HEK293 (cell line): ENCODE measurements at regions not wholly inside any gene's neighbourhood (a gene's known extent, or its start where the extent isn't known, plus 50 kb on each side); places are given as distances from the start of the nearest gene placed in this dataset.
A peak's percentile ranks its signal among the peaks of the same experiment; 100 is the strongest.

Experiments
- CTCF ChIA-PET: fragments of 350-600 bp; formaldehyde crosslinking; extraction: SDS; loops from one replicate; lab custom pipeline; 2021; ENCODE audit warnings: antibody characterized with exemption; lab: Yijun Ruan, JAX
- POLR2A ChIA-PET: fragments of 300-600 bp; formaldehyde crosslinking; extraction: SDS; loops from one replicate; lab custom pipeline; 2020; ENCODE audit warnings: antibody characterized with exemption, inconsistent platforms; lab: Yijun Ruan, JAX
- H3K27ac ChIP-seq: fragments of 200-500 bp; sonication (Bioruptor generic); 2 replicates; pipeline ENCODE4 v1.5.1; 2014; ENCODE audit warnings: low read depth, low read length, control low read depth, inconsistent platforms; ENCODE audit errors: extremely low read depth
- H3K36me3 ChIP-seq, 2 experiments: fragments of 200-500 bp in 1 of 2; sonication (Bioruptor generic) in 1 of 2; 1 replicate in 1 of 2; 2 replicates in 1 of 2; pipeline ENCODE4 v1.5.1; 2014 to 2017; ENCODE audit warnings: inconsistent platforms in 2 of 2, low read length in 2 of 2; ENCODE audit not compliant: control insufficient read depth in 2 of 2, insufficient read depth in 1 of 2
- H3K4me1 ChIP-seq: fragments of 200-500 bp; sonication (Bioruptor generic); 2 replicates; pipeline ENCODE4 v1.5.1; 2014; ENCODE audit warnings: mild to moderate bottlenecking, low read length, inconsistent platforms; ENCODE audit not compliant: control insufficient read depth, insufficient read depth
- H3K4me3 ChIP-seq: 2 replicates; pipeline ENCODE4 v1.5.1; 2011; ENCODE audit warnings: low read depth, mild to moderate bottlenecking, control low read depth, low read length, moderate library complexity
- H3K9me3 ChIP-seq: fragments of 200-500 bp; sonication (Bioruptor generic); 2 replicates; pipeline ENCODE4 v1.5.1; 2014; ENCODE audit warnings: low read depth, low read length, inconsistent platforms; ENCODE audit not compliant: control insufficient read depth, insufficient read depth
- CTCF ChIP-seq: fragments of 450-650 bp; formaldehyde crosslinking; IDR thresholded peaks from 2 replicates; pipeline ENCODE4 v1.5.1; 2016; ENCODE audit warnings: missing biosample characterization, missing genetic modification characterization
- FEZF1 ChIP-seq: fragments of 450-650 bp; formaldehyde crosslinking; IDR thresholded peaks from 2 replicates; pipeline ENCODE4 v1.5.1; 2016; ENCODE audit warnings: missing biosample characterization, missing genetic modification characterization
- GFI1B ChIP-seq: fragments of 450-650 bp; formaldehyde crosslinking; IDR thresholded peaks from 2 replicates; pipeline ENCODE4 v1.5.1; 2016; ENCODE audit warnings: missing biosample characterization, missing genetic modification characterization
- MYNN ChIP-seq: fragments of 450-650 bp; formaldehyde crosslinking; IDR thresholded peaks from 2 replicates; pipeline ENCODE4 v1.5.1; 2016; ENCODE audit warnings: missing biosample characterization, missing genetic modification characterization, borderline replicate concordance
- OVOL3 ChIP-seq: fragments of 450-650 bp; formaldehyde crosslinking; IDR thresholded peaks from 2 replicates; pipeline ENCODE4 v1.5.1; 2016; ENCODE audit warnings: missing biosample characterization, missing genetic modification characterization
- SCRT2 ChIP-seq: fragments of 450-650 bp; formaldehyde crosslinking; IDR thresholded peaks from 2 replicates; pipeline ENCODE4 v1.5.1; 2016; ENCODE audit warnings: missing biosample characterization, missing genetic modification characterization
- SP3 ChIP-seq: fragments of 450-650 bp; formaldehyde crosslinking; IDR thresholded peaks from 2 replicates; pipeline ENCODE4 v1.5.1; 2016; ENCODE audit warnings: missing biosample characterization, missing genetic modification characterization
- ZBTB10 ChIP-seq: fragments of 450-650 bp; formaldehyde crosslinking; IDR thresholded peaks from 2 replicates; pipeline ENCODE4 v1.5.1; 2016; ENCODE audit warnings: missing biosample characterization, missing genetic modification characterization
- ZNF214 ChIP-seq: fragments of 450-650 bp; formaldehyde crosslinking; IDR thresholded peaks from 2 replicates; pipeline ENCODE4 v1.5.1; 2017; ENCODE audit warnings: missing biosample characterization, mild to moderate bottlenecking, missing genetic modification characterization, borderline replicate concordance
- ZNF366 ChIP-seq: fragments of 450-650 bp; formaldehyde crosslinking; conservative IDR thresholded peaks from 2 replicates; pipeline ENCODE4 v1.5.1; 2016; ENCODE audit warnings: missing biosample characterization, missing genetic modification characterization
- ZNF391 ChIP-seq: fragments of 450-650 bp; formaldehyde crosslinking; IDR thresholded peaks from 2 replicates; pipeline ENCODE4 v1.5.1; 2016; ENCODE audit warnings: low read depth, missing biosample characterization, missing genetic modification characterization, borderline replicate concordance
- ZNF426 ChIP-seq: fragments of 450-650 bp; formaldehyde crosslinking; IDR thresholded peaks from 2 replicates; pipeline ENCODE4 v1.5.1; 2017; ENCODE audit warnings: missing biosample characterization, missing genetic modification characterization, mild to moderate bottlenecking, inconsistent platforms, moderate library complexity
- ZNF514 ChIP-seq: fragments of 450-650 bp; formaldehyde crosslinking; IDR thresholded peaks from 2 replicates; pipeline ENCODE4 v1.5.1; 2016; ENCODE audit warnings: missing biosample characterization, missing genetic modification characterization
- ZNF560 ChIP-seq: fragments of 450-650 bp; formaldehyde crosslinking; IDR thresholded peaks from 2 replicates; pipeline ENCODE4 v1.5.1; 2017; ENCODE audit warnings: missing biosample characterization, missing genetic modification characterization, borderline replicate concordance
- ZNF600 ChIP-seq: fragments of 450-650 bp; formaldehyde crosslinking; IDR thresholded peaks from 2 replicates; pipeline ENCODE4 v1.5.1; 2016; ENCODE audit warnings: missing biosample characterization, missing genetic modification characterization
- ZNF629 ChIP-seq: fragments of 450-650 bp; formaldehyde crosslinking; IDR thresholded peaks from 2 replicates; pipeline ENCODE4 v1.5.1; 2017; ENCODE audit warnings: missing biosample characterization, missing genetic modification characterization
- ZNF658 ChIP-seq: fragments of 450-650 bp; formaldehyde crosslinking; IDR thresholded peaks from 2 replicates; pipeline ENCODE4; 2016; ENCODE audit warnings: missing biosample characterization, missing genetic modification characterization
- ZNF768 ChIP-seq: fragments of 450-650 bp; formaldehyde crosslinking; IDR thresholded peaks from 2 replicates; pipeline ENCODE4 v1.5.1; 2018; ENCODE audit warnings: missing biosample characterization, mild to moderate bottlenecking, missing genetic modification characterization
- ZNF792 ChIP-seq: fragments of 450-650 bp; formaldehyde crosslinking; IDR thresholded peaks from 2 replicates; pipeline ENCODE4 v1.5.1; 2016; ENCODE audit warnings: missing biosample characterization, missing genetic modification characterization
- ZNF837 ChIP-seq: fragments of 450-650 bp; formaldehyde crosslinking; IDR thresholded peaks from 2 replicates; pipeline ENCODE4 v1.5.1; 2016; ENCODE audit warnings: missing biosample characterization, missing genetic modification characterization
- TF ChIP-seq, protein P1 (sequence below): fragments of 450-650 bp; formaldehyde crosslinking; IDR thresholded peaks from 2 replicates; pipeline ENCODE4 v1.5.1; 2017; ENCODE audit warnings: missing biosample characterization, missing genetic modification characterization
- TF ChIP-seq, protein P2 (sequence below): fragments of 450-650 bp; formaldehyde crosslinking; IDR thresholded peaks from 2 replicates; pipeline ENCODE4 v1.5.1; 2016; ENCODE audit warnings: missing biosample characterization, missing genetic modification characterization
- TF ChIP-seq, protein P3 (sequence below): fragments of 450-650 bp; formaldehyde crosslinking; IDR thresholded peaks from 2 replicates; pipeline ENCODE4 v1.5.1; 2016; ENCODE audit warnings: missing biosample characterization, missing genetic modification characterization
- TF ChIP-seq, protein P4 (sequence below): fragments of 450-650 bp; IDR thresholded peaks from 2 replicates; pipeline ENCODE4 v1.5.1; 2018; ENCODE audit warnings: missing biosample characterization, mild to moderate bottlenecking, missing genetic modification characterization

- TF ChIP-seq, protein P1, sequence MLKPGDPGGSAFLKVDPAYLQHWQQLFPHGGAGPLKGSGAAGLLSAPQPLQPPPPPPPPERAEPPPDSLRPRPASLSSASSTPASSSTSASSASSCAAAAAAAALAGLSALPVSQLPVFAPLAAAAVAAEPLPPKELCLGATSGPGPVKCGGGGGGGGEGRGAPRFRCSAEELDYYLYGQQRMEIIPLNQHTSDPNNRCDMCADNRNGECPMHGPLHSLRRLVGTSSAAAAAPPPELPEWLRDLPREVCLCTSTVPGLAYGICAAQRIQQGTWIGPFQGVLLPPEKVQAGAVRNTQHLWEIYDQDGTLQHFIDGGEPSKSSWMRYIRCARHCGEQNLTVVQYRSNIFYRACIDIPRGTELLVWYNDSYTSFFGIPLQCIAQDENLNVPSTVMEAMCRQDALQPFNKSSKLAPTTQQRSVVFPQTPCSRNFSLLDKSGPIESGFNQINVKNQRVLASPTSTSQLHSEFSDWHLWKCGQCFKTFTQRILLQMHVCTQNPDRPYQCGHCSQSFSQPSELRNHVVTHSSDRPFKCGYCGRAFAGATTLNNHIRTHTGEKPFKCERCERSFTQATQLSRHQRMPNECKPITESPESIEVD (tag by site-specific recombination) = no peak
Measured at GRCh38 chr15:81555346-81555745, 181.3 kb upstream of the TMC3 start (continued).

- Histone ChIP-seq H3K27ac (no peak overlapping the region), H3K4me3 (no peak overlapping the region), H3K9me3 (no peaks in the 10 kb centered on the region), H3K4me1 (no peaks in the 10 kb centered on the region)
- ChIA-PET CTCF (no interaction called here), POLR2A (no interaction called here)
- TF ChIP-seq ZNF658 (tag by site-specific recombination) (no peak), FEZF1 (peak; percentile 80), ZNF514 (tag by site-specific recombination) (no peak), GFI1B (tag by site-specific recombination) (no peak), SP3 (tag by site-specific recombination) (no peak), ZNF560 (tag by site-specific recombination) (no peak), ZNF391 (tag by site-specific recombination) (no peak), ZNF426 (no peak), ZNF768 (tag by site-specific recombination) (no peak), ZNF214 (no peak), ZNF792 (tag by site-specific recombination) (no peak), ZNF600 (tag by site-specific recombination) (no peak), OVOL3 (no peak), ZBTB10 (tag by site-specific recombination) (no peak), ZNF366 (tag by site-specific recombination) (no peak), ZNF837 (tag by site-specific recombination) (no peak), ZNF629 (tag by site-specific recombination) (no peak), SCRT2 (peak; percentile 84), MYNN (tag by site-specific recombination) (no peak), CTCF (tag by site-specific recombination) (no peak)
- TF ChIP-seq, protein P2, sequence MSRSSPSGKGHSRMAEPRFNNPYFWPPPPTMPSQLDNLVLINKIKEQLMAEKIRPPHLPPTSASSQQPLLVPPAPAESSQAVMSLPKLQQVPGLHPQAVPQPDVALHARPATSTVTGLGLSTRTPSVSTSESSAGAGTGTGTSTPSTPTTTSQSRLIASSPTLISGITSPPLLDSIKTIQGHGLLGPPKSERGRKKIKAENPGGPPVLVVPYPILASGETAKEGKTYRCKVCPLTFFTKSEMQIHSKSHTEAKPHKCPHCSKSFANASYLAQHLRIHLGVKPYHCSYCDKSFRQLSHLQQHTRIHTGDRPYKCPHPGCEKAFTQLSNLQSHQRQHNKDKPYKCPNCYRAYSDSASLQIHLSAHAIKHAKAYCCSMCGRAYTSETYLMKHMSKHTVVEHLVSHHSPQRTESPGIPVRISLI (tag by site-specific recombination) = no peak
- TF ChIP-seq, protein P3, sequence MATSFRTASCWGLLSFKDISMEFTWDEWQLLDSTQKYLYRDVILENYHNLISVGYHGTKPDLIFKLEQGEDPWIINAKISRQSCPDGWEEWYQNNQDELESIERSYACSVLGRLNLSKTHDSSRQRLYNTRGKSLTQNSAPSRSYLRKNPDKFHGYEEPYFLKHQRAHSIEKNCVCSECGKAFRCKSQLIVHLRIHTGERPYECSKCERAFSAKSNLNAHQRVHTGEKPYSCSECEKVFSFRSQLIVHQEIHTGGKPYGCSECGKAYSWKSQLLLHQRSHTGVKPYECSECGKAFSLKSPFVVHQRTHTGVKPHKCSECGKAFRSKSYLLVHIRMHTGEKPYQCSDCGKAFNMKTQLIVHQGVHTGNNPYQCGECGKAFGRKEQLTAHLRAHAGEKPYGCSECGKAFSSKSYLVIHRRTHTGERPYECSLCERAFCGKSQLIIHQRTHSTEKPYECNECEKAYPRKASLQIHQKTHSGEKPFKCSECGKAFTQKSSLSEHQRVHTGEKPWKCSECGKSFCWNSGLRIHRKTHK = no peak
- TF ChIP-seq, protein P4, sequence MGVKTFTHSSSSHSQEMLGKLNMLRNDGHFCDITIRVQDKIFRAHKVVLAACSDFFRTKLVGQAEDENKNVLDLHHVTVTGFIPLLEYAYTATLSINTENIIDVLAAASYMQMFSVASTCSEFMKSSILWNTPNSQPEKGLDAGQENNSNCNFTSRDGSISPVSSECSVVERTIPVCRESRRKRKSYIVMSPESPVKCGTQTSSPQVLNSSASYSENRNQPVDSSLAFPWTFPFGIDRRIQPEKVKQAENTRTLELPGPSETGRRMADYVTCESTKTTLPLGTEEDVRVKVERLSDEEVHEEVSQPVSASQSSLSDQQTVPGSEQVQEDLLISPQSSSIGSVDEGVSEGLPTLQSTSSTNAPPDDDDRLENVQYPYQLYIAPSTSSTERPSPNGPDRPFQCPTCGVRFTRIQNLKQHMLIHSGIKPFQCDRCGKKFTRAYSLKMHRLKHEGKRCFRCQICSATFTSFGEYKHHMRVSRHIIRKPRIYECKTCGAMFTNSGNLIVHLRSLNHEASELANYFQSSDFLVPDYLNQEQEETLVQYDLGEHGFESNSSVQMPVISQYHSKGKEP (tag by site-specific recombination) = 0 out of 2 replicates have a peak, but pooled peaks have one; percentile 30
- TF ChIP-seq, all 188 proteins: peak for 3
- H3K36me3 ChIP-seq = no peaks in the 10 kb centered on the region
Measured at GRCh38 chr15:81548365-81549130, 174.5 kb upstream of the TMC3 start.
